ENCODE measurements at regions not wholly inside any gene's neighbourhood (a gene's known extent, or its start where the extent isn't known, plus 50 kb on each side); places are given as distances from the start of the nearest gene placed in this dataset.

GRCh38 chr7:54814401-54814800, 55.4 kb upstream of the SEC61G start:
- TF ChIP-seq CTCF (IDR thresholded peaks at IDR 0.05; ENCODE audit: low read depth, low read length): no peak
- no peak for TF ChIP-seq POLR2A (IDR thresholded peaks at IDR 0.05; ENCODE audit: extremely low read depth, insufficient read length)
- TF ChIP-seq MAX (IDR thresholded peaks at IDR 0.05; ENCODE audit: low read depth, low read length): no peak
